ENCODE measurements at regions not wholly inside any gene's neighbourhood (a gene's known extent, or its start where the extent isn't known, plus 50 kb on each side); places are given as distances from the start of the nearest gene placed in this dataset.

DNA sequence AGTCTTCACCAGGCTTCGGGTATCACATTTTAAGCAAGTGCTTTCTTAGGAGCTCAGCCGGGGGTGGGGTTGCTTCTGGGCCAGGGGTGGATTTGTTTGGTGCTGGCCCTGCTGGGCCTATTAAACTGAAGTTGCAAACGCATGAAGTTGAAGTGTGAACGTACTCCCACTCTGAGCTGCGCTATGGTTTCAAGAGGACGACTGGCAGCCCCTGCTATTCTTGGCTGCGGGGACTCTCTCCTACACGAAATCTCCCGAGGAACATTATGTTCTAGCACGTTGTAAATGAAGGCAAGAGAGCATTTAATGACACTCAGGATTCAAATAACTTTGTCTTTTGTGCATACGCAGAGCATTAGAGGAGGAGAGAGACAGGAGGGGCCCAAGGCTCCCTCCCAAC, 401.3 kb upstream of the BOD1L1 start:
- Mint-ChIP-seq H3K9me3 (peaks cover 15% of the 10 kb centered on the region), H3K27me3 (no peaks in the 10 kb centered on the region), H3K36me3 (ENCODE audit: insufficient read depth) (no peaks in the 10 kb centered on the region), H3K4me1 (no peaks in the 10 kb centered on the region), H3K4me3 (no peak overlapping the region), H3K27ac (ENCODE audit: low read depth) (no peak overlapping the region)
- ATAC-seq (replicated peaks; ENCODE audit: extremely low read depth, poor library complexity, severe bottlenecking) (no peak), DNase-seq (ENCODE audit: low spot score in 2 of 2) (no peak)

DNA sequence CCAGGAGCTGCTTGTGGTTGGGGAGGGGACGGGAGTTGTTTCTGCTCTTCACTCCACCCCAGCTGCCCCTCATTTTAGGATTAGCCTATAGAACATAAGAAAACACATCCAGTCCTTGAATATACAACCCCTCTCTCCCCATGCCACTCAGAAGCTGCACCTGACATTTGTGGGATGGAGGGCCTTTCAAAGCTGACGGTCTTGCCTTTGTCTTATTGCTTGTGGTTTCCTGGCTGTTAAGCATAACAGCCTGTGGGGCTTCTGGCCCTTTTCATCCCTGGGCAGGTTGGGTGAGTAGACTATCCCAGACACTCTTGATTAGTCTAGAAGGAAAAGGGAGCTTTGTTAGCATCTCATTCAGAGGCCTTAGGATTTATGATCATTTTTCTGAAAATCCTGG, 407.6 kb upstream of the BOD1L1 start:
- no peak overlapping the region for H3K27ac Mint-ChIP-seq (ENCODE audit: low read depth)
- H3K36me3 Mint-ChIP-seq (ENCODE audit: insufficient read depth), result no peaks in the 10 kb centered on the region

DNA sequence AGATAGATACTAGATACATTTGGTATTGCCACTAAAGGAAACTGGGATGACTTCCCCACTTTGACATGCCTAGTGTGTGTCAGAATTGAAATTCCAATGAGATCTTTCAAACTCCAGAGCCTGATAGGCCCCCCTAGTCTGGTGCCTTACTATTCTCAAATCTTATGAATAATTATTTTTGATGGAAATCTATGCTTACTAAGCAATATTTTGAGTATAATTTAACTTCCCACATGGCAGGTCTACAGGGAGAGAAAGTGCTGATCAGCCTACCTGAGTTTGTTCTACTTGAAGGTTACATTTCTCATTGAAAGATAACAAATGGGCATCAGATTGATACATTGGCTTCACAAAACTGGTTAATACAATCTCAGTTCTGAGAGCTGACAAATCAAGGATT, 415.7 kb upstream of the BOD1L1 start:
- H3K36me3 Mint-ChIP-seq (ENCODE audit: insufficient read depth), result no peaks in the 10 kb centered on the region
- H3K4me1 Mint-ChIP-seq, result no peaks in the 10 kb centered on the region
- peaks cover 10% of the 10 kb centered on the region for H3K9me3 Mint-ChIP-seq
- DNase-seq (ENCODE audit: low spot score in 2 of 2) (no peak), ATAC-seq (replicated peaks; ENCODE audit: extremely low read depth, poor library complexity, severe bottlenecking) (no peak)
- H3K4me3 Mint-ChIP-seq, result no peak overlapping the region
- H3K27me3 Mint-ChIP-seq, result no peaks in the 10 kb centered on the region
- H3K27ac Mint-ChIP-seq (ENCODE audit: low read depth), result no peak overlapping the region

More for the DNA sequence above, 407.6 kb upstream of the BOD1L1 start:
- ATAC-seq (replicated peaks; ENCODE audit: extremely low read depth, poor library complexity, severe bottlenecking), result no peak
- H3K4me1 Mint-ChIP-seq, result no peaks in the 10 kb centered on the region
- no peaks in the 10 kb centered on the region for H3K27me3 Mint-ChIP-seq
- H3K9me3 Mint-ChIP-seq, result peaks cover 15% of the 10 kb centered on the region
- no peak overlapping the region for H3K4me3 Mint-ChIP-seq
- no peak for DNase-seq (ENCODE audit: low spot score in 2 of 2)

DNA sequence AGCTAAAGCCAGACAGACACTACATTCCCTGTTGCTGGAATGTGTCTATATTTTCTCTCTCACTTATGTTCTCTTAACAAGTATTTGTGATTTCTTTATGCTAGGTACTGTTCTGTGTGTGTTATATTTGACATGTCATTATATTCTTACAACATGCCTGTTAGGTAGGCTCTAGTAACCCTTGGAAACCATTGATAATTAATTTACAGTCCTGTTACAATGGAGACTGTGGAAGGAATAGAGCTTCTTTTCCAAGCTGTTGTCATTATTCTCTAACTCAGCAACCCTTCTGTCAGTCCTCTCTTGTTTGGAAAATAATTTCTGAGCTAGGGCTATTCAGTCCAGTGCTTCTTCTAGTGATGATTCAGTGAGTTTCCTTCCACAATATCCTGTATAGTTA, 419.1 kb upstream of the BOD1L1 start:
- Mint-ChIP-seq H3K27ac (ENCODE audit: low read depth) (no peak overlapping the region), H3K4me1 (no peaks in the 10 kb centered on the region), H3K4me3 (no peak overlapping the region), H3K36me3 (ENCODE audit: insufficient read depth) (no peaks in the 10 kb centered on the region), H3K27me3 (no peaks in the 10 kb centered on the region), H3K9me3 (no peaks in the 10 kb centered on the region)
- ATAC-seq (replicated peaks; ENCODE audit: extremely low read depth, poor library complexity, severe bottlenecking) (no peak), DNase-seq (ENCODE audit: low spot score in 2 of 2) (no peak)

DNA sequence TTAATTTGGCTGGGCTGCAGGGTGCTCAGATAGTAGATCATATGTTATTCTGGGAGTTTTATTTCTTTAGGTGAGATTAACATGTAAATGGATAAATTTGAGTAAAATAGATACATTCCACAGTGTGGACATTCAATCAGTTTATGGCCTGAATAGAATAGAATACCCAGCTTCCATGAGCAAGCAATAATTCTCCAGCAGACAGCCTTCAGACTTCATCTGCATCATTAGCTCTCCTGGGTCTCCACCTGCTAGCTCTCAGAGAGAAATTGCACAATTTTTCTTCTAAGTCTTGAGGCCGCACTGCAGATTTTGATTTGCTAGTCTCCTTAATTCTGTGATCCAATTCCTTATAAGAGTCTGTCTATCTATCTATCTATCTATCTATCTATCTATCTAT, 420.3 kb upstream of the BOD1L1 start:
- H3K4me3 Mint-ChIP-seq, result no peak overlapping the region
- no peak for ATAC-seq (replicated peaks; ENCODE audit: extremely low read depth, poor library complexity, severe bottlenecking)
- H3K9me3 Mint-ChIP-seq, result no peaks in the 10 kb centered on the region
- H3K27me3 Mint-ChIP-seq, result no peaks in the 10 kb centered on the region
- no peak overlapping the region for H3K27ac Mint-ChIP-seq (ENCODE audit: low read depth)
- no peaks in the 10 kb centered on the region for H3K4me1 Mint-ChIP-seq
- H3K36me3 Mint-ChIP-seq (ENCODE audit: insufficient read depth), result no peaks in the 10 kb centered on the region
- no peak for DNase-seq (ENCODE audit: low spot score in 2 of 2)

DNA sequence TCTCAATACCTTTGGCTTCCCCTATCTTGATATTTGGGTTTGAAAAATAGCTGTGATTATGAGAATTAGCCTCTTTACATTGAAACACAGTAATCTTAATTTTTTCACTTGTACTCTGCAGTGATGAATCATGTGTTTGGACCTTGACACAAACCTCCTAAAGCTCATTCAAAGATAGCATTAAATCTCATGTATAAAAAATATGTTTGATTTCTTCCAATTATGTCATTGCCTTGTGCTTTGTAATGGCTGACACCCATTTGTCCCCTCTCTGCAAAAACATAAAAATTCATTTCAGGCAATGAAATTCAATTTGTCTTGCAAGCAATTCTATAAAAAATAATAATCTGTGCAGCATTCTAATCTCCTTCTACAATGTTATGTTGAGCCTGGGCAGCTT, 422.4 kb upstream of the BOD1L1 start:
- DNase-seq (ENCODE audit: low spot score in 2 of 2) (no peak), ATAC-seq (replicated peaks; ENCODE audit: extremely low read depth, poor library complexity, severe bottlenecking) (no peak)
- Mint-ChIP-seq H3K9me3 (no peaks in the 10 kb centered on the region), H3K27ac (ENCODE audit: low read depth) (no peak overlapping the region), H3K27me3 (no peaks in the 10 kb centered on the region), H3K36me3 (ENCODE audit: insufficient read depth) (no peaks in the 10 kb centered on the region), H3K4me3 (no peak overlapping the region), H3K4me1 (no peaks in the 10 kb centered on the region)

DNA sequence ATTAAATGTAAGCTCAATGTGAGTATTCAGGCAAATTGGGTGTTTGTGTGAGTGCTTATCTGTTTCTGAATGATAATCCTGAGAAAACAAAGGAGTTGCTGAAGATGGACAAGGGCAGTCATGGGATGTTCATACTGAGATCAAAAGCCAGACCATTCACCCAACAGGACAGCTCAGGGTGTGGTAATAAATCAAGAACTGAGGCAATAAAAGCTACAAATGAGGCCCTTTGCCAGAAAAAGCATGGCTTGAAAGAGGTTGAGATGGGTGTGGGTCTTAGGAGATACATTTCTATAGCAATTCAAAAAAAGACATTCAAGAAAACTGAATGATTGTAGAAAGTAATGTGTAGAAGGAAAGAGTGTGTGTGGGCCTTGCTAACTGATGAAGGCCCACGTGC, 425.8 kb upstream of the BOD1L1 start:
- DNase-seq (ENCODE audit: low spot score in 2 of 2), result no peak
- Mint-ChIP-seq H3K36me3 (ENCODE audit: insufficient read depth) (no peaks in the 10 kb centered on the region), H3K27ac (ENCODE audit: low read depth) (no peak overlapping the region), H3K4me1 (no peaks in the 10 kb centered on the region), H3K4me3 (no peak overlapping the region), H3K9me3 (no peaks in the 10 kb centered on the region), H3K27me3 (no peaks in the 10 kb centered on the region)
- ATAC-seq (replicated peaks; ENCODE audit: extremely low read depth, poor library complexity, severe bottlenecking), result no peak

DNA sequence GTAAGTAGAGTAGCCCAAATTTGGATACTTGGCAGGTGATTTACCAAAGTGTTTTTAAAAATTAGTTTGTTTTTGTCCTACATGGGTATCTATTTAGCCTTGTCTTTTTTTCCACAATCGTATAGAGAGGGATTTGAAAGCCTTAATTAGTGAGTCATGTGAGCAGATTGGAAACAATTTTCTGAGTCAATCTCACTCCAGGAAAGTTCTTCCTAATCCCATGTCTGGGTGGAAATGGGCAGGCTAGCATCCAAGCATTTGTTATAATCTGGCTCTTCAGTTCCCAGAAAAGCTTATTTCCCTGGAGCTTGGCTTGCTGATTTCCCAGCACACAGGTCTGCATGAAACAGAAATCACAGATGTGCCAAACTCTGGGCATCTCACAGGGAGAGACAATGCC, 426.9 kb upstream of the BOD1L1 start:
- H3K27ac Mint-ChIP-seq (ENCODE audit: low read depth), result no peak overlapping the region
- H3K4me1 Mint-ChIP-seq, result no peaks in the 10 kb centered on the region

DNA sequence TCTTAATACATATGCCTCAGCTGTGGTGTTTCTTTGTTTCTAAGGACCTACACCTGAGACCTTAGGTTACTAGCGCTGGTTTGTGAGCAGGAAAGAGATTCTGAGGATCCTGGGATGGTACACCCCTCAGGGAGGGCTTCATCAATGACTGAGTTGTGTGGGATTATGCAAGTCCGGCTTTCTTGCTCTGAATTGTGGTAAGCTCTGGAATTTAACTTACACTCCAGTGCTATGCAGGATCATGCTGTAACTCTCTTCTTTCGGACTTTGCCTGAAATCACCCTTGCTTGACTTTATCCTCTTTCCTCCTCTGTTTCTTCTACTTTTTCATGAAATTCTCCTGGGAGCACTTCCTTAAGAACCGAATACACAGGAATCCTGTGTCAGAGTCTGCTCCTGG, 431.5 kb upstream of the BOD1L1 start:
- no peaks in the 10 kb centered on the region for H3K27me3 Mint-ChIP-seq
- no peak overlapping the region for H3K4me3 Mint-ChIP-seq
- no peak for ATAC-seq (replicated peaks; ENCODE audit: extremely low read depth, poor library complexity, severe bottlenecking)
- H3K4me1 Mint-ChIP-seq, result no peaks in the 10 kb centered on the region
- H3K36me3 Mint-ChIP-seq (ENCODE audit: insufficient read depth), result no peaks in the 10 kb centered on the region
- no peaks in the 10 kb centered on the region for H3K9me3 Mint-ChIP-seq
- no peak for DNase-seq (ENCODE audit: low spot score in 2 of 2)
- H3K27ac Mint-ChIP-seq (ENCODE audit: low read depth), result no peak overlapping the region

More for the DNA sequence above, 426.9 kb upstream of the BOD1L1 start:
- Mint-ChIP-seq H3K27me3 (no peaks in the 10 kb centered on the region), H3K36me3 (ENCODE audit: insufficient read depth) (no peaks in the 10 kb centered on the region), H3K9me3 (no peaks in the 10 kb centered on the region), H3K4me3 (no peak overlapping the region)
- DNase-seq (ENCODE audit: low spot score in 2 of 2) (no peak), ATAC-seq (replicated peaks; ENCODE audit: extremely low read depth, poor library complexity, severe bottlenecking) (no peak)

DNA sequence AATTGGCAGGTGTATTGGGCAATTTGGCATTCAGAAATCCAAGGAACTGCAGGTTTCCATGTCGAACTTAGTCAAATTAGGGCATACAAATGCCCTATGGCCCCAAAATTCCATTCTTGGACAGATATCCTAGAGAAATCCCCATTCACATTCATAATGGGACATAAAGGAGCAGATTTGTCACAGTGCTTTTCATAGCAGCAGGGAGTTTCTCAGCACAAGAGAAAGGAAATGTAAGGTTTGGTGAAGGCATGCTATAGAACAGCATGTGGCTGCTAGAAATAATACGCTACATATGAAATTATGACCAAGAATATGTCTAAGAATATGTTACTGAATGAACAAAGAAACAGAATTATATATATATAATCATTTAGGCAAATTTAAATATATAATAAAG, 437.5 kb upstream of the BOD1L1 start:
- DNase-seq (ENCODE audit: low spot score in 2 of 2), result no peak
- H3K4me1 Mint-ChIP-seq, result no peaks in the 10 kb centered on the region
- no peaks in the 10 kb centered on the region for H3K9me3 Mint-ChIP-seq
- no peak overlapping the region for H3K27ac Mint-ChIP-seq (ENCODE audit: low read depth)
- no peak for ATAC-seq (replicated peaks; ENCODE audit: extremely low read depth, poor library complexity, severe bottlenecking)
- no peak overlapping the region for H3K4me3 Mint-ChIP-seq
- no peaks in the 10 kb centered on the region for H3K36me3 Mint-ChIP-seq (ENCODE audit: insufficient read depth)
- no peaks in the 10 kb centered on the region for H3K27me3 Mint-ChIP-seq

DNA sequence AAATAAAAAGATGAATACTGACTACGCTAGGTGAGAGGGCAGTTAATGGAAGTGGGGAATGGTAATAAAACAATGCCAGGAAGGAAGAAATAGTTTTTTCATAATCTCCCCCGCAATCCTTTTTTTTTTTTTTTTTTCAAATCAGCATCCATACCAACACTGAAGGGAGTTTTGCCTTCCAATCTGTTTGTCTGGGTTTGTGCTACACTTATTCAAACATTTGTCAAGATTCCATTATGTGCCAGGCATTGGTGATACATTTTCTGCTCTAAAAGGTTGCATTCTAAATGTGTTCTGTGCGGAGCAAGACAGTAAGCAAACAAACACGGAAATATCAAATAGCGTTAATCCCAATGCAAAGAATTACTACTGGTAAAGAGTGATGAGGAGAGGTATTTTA, 437.9 kb upstream of the BOD1L1 start:
- no peaks in the 10 kb centered on the region for H3K9me3 Mint-ChIP-seq
- ATAC-seq (replicated peaks; ENCODE audit: extremely low read depth, poor library complexity, severe bottlenecking), result no peak
- H3K27ac Mint-ChIP-seq (ENCODE audit: low read depth), result no peak overlapping the region
- no peak for DNase-seq (ENCODE audit: low spot score in 2 of 2)
- no peak overlapping the region for H3K4me3 Mint-ChIP-seq
- H3K4me1 Mint-ChIP-seq, result no peaks in the 10 kb centered on the region
- H3K36me3 Mint-ChIP-seq (ENCODE audit: insufficient read depth), result no peaks in the 10 kb centered on the region
- H3K27me3 Mint-ChIP-seq, result no peaks in the 10 kb centered on the region

DNA sequence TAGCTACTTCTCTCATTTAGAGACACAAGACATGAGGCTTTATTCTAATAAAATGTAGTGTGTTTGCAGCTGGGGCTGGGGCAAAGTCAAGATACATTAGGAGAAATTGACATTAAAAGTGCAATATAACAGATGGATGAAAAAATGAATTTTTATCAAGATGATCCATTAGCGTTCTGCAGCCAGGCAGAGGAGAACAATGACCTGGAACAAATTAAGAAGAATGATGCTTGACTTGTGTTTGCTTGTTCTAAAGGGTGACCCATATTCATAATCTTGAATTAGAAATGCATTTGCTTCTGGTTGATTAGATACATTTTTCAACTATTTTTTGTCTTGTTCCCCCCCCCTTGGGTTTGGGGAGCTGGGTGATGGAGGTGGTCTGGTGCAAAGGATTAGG, 439.5 kb upstream of the BOD1L1 start:
- no peak for ATAC-seq (replicated peaks; ENCODE audit: extremely low read depth, poor library complexity, severe bottlenecking)
- DNase-seq (ENCODE audit: low spot score in 2 of 2), result no peak
- H3K9me3 Mint-ChIP-seq, result peaks cover 2% of the 10 kb centered on the region
- H3K36me3 Mint-ChIP-seq (ENCODE audit: insufficient read depth), result no peaks in the 10 kb centered on the region
- no peaks in the 10 kb centered on the region for H3K4me1 Mint-ChIP-seq
- no peak overlapping the region for H3K4me3 Mint-ChIP-seq
- H3K27me3 Mint-ChIP-seq, result no peaks in the 10 kb centered on the region
- H3K27ac Mint-ChIP-seq (ENCODE audit: low read depth), result no peak overlapping the region

DNA sequence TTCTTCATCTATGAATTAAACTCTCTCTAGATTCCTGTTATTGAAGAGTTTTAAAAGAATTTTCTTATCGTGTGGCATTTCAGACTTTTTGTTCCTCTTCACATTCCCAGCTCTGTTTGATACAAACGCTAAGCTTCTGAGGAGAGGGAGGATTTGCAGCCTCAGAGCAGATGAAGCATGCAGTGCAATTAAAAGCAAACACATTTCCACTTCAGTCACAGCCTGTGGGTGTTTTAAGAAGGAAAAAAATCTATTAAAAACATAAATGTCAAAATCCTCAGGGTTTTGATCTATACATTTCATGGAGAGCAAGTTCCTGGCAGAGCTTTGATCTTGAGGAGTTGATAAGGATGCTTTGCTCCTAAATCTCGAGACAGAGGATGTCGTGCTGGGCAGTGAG, 442.4 kb upstream of the BOD1L1 start:
- no peaks in the 10 kb centered on the region for H3K4me1 Mint-ChIP-seq
- H3K27ac Mint-ChIP-seq (ENCODE audit: low read depth), result no peak overlapping the region
- DNase-seq (ENCODE audit: low spot score in 2 of 2) (no peak), ATAC-seq (replicated peaks; ENCODE audit: extremely low read depth, poor library complexity, severe bottlenecking) (no peak)
- H3K4me3 Mint-ChIP-seq, result no peak overlapping the region
- H3K9me3 Mint-ChIP-seq, result peaks cover 19% of the 10 kb centered on the region
- H3K27me3 Mint-ChIP-seq, result no peaks in the 10 kb centered on the region
- H3K36me3 Mint-ChIP-seq (ENCODE audit: insufficient read depth), result no peaks in the 10 kb centered on the region

DNA sequence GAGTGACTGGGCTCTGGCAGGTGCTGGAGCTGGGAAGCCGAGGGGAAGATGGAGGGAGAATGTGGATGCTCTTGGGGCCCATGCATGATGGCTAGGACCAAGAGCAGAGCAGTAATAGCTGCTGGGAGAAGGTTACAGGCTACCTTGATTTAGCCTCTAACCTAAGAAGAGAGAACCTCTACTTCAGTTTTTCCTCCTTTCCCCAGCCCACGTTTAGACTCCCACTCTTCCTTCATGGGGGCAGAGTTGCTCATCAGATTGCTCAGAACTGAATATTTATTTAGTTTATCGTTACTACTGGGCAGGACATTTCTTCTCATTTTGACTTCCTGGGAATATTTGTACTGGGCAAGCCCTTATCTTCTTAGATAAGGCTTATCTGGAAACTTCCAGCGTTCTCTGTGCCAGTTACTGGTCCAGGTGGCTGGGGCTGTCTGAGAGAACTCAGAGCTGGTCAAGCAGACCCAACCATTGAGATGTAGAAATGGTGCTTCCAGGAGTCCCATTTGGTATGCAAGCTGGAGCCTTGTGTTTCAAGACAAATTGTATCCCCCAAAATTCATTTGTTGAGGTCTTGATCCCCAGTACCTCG, 442.9 kb upstream of the BOD1L1 start:
- DNase-seq (ENCODE audit: low spot score in 2 of 2) (no peak), ATAC-seq (replicated peaks; ENCODE audit: extremely low read depth, poor library complexity, severe bottlenecking) (no peak)
- H3K36me3 Mint-ChIP-seq (ENCODE audit: insufficient read depth), result no peaks in the 10 kb centered on the region
- H3K4me3 Mint-ChIP-seq, result no peak overlapping the region
- H3K27ac Mint-ChIP-seq (ENCODE audit: low read depth), result no peak overlapping the region
- H3K9me3 Mint-ChIP-seq, result peaks cover 19% of the 10 kb centered on the region
- no peaks in the 10 kb centered on the region for H3K4me1 Mint-ChIP-seq
- H3K27me3 Mint-ChIP-seq, result no peaks in the 10 kb centered on the region

All from central memory CD8-positive, alpha-beta T cell (primary cell).